Ramos (cell line): ENCODE measurements at regions not wholly inside any gene's neighbourhood (a gene's known extent, or its start where the extent isn't known, plus 50 kb on each side); places are given as distances from the start of the nearest gene placed in this dataset.

ENCODE experiments used
- in situ Hi-C: fragments of 300-500 bp; cut with MboI; formaldehyde crosslinking; loops from one replicate; pipeline ENCODE4 v1.14.3; 2022; ENCODE audit warnings: low sequenced_read_pairs; ENCODE audit not compliant: unreplicated experiment

- in situ Hi-C loops: no loop called here
These were observed 145.5 kb downstream of the SMAD6 start for GRCh38 chr15:66847565-66847991.

DNA sequence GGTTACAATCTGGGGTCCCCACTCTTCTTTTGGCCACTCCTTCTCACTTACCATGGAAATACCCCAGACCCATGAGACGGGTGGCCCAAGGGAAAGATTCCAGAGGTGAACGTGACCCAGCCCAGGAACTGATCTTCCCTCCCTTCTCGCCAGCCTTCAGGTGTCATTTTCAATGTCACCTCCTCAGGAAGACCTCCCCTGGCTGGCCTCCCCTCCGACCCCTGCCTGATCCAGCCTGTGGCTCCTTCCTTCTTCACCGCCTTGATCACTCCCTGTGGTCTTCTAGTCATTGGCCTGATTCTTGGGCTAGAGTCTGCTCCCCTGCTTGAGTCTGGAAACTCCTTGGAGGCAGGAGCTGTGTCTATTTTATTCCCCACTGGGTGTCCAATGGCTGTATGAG, 146.1 kb downstream of the SMAD6 start:
- in situ Hi-C loops: no loop called here

- in situ Hi-C loops: no loop called here
These were observed 146.8 kb downstream of the SMAD6 start for GRCh38 chr15:66848686-66849392.

- in situ Hi-C loops: no loop called here
These were observed 147.3 kb downstream of the SMAD6 start for GRCh38 chr15:66849393-66849745.

GRCh38 chr15:66849746-66850077, 147.7 kb downstream of the SMAD6 start:
- in situ Hi-C loops: no loop called here

- in situ Hi-C loops: no loop called here
These were observed 148.3 kb downstream of the SMAD6 start for GRCh38 chr15:66850078-66850991.

DNA sequence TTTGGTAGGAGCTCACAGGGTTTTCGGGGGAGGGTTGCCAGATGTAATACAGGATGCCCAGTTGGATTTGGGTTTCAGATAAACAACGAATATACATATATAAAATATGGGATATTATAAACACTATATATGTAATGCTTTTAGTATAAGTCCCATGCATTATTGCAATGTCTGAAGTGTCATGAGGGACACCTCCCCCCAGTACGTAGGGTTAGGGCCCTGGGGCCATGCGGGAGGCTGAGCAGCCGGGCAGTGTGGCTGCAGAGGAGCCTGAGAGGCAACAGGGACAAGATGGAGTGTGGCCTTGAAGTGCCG, 148.9 kb downstream of the SMAD6 start:
- in situ Hi-C loops: no loop called here

DNA sequence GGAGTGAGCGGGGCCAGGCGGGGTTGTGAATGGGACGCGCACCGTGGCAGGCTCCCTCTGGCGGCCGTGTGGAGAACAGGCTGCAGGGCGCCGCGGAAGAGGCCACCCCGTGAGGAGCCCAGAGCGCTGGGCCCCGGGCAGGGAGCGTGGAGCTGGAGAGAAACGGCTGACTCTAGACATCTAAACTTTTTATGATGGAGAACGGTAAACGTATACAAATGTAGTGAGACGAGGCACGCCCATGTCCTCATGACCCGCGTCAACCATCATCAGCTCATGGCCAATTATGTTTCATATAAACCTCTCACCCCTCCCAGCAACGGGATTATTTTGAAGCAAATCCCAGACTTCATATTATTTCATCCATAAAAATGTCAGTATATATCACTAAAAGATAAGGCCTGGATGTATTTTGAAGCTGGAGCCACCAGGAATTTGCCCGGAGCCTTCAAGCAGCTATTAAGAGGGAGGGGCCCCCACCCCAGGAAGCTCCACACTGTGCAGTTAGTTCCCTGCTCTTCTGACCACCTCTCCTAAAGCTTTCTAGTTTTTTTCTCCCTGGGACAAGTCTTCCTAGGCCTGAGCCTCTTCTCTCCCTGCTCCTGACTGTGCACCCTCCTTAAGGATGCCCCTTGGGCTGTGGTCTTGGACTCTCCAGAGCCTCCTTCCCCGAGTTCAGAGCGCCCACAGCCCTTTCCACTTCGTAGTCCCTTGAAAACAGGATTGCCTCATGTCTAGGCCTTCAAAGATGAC, 149.5 kb downstream of the SMAD6 start:
- in situ Hi-C loops: no loop called here

GRCh38 chr15:66852064-66852905, 150.2 kb downstream of the SMAD6 start:
- in situ Hi-C loops: no loop called here

DNA sequence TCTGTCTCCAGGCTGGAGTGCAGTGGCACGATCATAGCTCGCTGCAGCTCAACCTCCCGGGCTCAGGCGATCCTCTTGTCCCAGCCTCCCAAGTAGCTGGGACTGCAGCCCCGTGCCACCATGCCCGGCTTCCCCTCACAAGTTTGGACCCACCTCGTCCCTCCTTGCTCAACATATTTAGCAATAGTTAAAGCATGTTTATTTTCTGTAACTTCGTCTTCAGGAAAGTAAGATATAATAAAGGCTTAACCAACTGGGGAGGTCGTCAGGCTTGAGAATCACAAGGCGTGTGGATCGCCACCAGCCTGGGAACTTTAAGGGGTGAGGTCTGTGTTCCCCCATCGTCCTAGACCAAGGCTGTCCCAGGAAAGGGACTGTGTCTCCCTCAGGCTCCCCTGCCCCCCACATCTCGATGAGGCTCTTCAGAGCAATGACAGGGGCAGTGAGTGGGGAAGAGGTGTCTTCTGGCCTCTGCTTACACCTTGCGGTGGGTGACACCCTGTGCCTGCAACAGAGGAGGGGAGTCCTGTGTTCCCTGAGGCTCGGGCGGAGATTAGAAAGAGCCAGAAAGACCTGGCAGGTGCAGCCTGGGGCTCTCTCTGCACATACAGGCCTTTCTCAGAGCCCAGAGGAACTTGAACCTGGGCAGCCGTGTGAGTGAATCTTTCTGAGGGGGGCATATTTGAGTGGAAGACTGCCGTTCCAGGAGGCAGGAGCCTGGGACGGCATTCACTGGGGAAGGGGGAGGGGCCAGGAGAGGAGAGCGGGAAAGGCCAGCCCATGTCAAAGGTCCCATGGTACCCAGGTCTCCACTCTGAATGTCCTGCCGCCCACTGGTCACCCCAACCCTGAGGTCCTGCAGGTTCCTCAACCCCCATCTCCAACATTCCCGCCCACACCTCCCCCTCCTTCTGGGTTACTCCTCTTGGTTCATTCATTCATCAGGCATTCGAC, 152.3 kb downstream of the SMAD6 start:
- in situ Hi-C loops: no loop called here

DNA sequence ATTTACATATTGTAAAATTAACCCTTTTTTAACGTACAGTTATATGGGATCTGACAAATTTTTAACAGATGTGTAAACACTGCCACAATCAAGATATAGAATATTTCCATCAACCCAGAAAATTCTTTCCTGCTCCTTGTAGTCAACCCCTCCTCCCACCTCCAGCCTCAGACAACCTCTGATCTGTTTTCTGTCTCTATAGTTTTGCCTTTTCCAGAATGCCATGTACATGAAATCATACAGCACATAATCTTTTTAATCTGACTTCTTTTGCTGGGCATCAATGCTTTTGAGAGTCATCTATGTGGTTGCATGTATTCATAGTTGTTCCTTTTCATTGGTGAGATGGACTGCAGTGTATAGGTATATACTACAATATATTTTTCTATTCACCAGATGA, 153.0 kb downstream of the SMAD6 start:
- in situ Hi-C loops: no loop called here

DNA sequence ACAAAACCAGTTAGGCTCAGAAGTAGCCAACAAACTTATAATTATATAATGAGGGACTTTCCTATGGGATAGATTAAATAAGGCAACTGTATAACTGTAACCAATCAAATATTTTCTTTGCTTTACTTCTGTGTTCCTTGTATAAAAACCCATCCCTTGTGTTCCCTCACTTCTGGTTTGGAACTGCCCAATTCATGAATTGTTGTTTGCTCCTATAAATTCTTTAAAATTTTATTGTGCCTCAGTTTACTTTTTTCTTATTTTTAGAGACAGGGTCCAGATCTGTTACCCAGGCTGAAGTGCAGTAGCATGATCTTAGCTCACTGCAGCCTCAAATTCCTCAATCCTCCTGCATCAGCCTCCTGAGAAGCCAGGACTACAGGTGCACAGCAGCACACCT, 155.7 kb downstream of the SMAD6 start:
- in situ Hi-C loops: no loop called here

GRCh38 chr15:66858423-66859207, 156.6 kb downstream of the SMAD6 start:
- in situ Hi-C loops: no loop called here

- in situ Hi-C loops: no loop called here
These were observed 157.7 kb downstream of the SMAD6 start for GRCh38 chr15:66859688-66860253.

DNA sequence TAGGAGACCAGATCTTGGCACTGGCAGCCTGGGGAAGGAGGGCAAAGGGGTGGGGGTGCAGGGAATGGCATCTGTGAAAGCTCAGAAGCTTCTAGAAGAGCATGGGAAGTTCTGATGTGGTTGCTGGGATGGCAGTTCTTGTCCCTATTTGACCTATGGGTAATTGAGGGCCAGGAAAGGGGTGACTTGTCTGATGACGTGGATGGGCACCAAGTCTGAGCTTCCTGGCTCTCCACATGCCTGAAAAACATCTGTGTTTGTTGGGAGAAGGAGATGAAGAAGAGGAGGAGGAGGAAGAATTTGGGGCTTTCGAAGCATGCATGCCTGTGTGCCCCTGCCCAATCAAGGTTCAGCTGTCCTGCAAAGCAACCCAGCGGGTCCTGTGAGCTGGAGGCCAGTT, 158.8 kb downstream of the SMAD6 start:
- in situ Hi-C loops: no loop called here

GRCh38 chr15:66862111-66862939, 160.3 kb downstream of the SMAD6 start:
- in situ Hi-C loops: no loop called here

- in situ Hi-C loops: no loop called here
These were observed 160.9 kb downstream of the SMAD6 start for GRCh38 chr15:66862940-66863335.
